H1 (cell line): ENCODE measurements at regions not wholly inside any gene's neighbourhood (a gene's known extent, or its start where the extent isn't known, plus 50 kb on each side); places are given as distances from the start of the nearest gene placed in this dataset.

Experiments used
- ATF2 ChIP-seq: IDR thresholded peaks from 2 replicates; pipeline ENCODE4 v1.6.1; 2012; ENCODE audit warnings: low read length, inconsistent platforms
- CHD1 ChIP-seq: IDR thresholded peaks from 2 replicates; pipeline ENCODE4 v1.6.1; 2012; ENCODE audit warnings: low read depth, low read length, improper control_type of control experiment
- CTBP2 ChIP-seq: IDR thresholded peaks from 2 replicates; pipeline ENCODE4 v1.7.0; 2011; ENCODE audit warnings: borderline replicate concordance, mild to moderate bottlenecking, moderate library complexity, mixed read lengths, low read length; ENCODE audit not compliant: insufficient read depth, insufficient read length
- EZH2 ChIP-seq: fragments of 200-600 bp; sonication (generic); IDR thresholded peaks from 2 replicates; pipeline ENCODE4 v1.7.1; 2012; ENCODE audit warnings: low read depth, mild to moderate bottlenecking, moderate library complexity, low read length, inconsistent platforms; ENCODE audit not compliant: severe bottlenecking
- JUND ChIP-seq: IDR thresholded peaks from 2 replicates; pipeline ENCODE4 v1.6.1; 2011; ENCODE audit warnings: mild to moderate bottlenecking, improper control_type of control experiment, low read length
- USF2 ChIP-seq: IDR thresholded peaks from 2 replicates; pipeline ENCODE4 v1.6.1; 2011; ENCODE audit warnings: low read length, improper control_type of control experiment

- TF ChIP-seq ATF2 (no peak), EZH2 (no peak), USF2 (no peak), CTBP2 (no peak), CHD1 (no peak), JUND (no peak)
Measured at GRCh38 chrX:147739196-147739595, 172.5 kb upstream of the FMR1 start (continued).
